ENCODE measurements at regions not wholly inside any gene's neighbourhood (a gene's known extent, or its start where the extent isn't known, plus 50 kb on each side); places are given as distances from the start of the nearest gene placed in this dataset.

DNA sequence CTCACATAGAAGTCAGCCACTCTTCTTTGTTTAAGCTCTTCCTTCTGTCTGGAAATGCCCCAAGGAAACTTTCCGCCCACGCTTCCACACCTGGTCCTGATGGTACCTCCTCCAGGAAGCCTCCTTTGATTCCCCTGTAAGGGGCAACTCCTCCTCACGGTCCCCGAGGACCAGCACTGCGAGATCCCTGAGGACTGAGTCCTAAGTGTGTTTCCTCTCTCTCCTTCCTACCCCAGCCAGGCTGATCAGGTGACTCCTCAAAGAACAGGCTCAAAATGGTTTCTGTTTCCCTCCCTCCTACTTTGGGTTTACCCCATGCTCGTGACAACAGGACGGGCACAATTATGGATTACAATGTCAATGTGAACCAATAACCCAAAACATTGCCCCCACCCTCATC, 63.0 kb upstream of the MED9 start:
- TF ChIP-seq, protein P1, sequence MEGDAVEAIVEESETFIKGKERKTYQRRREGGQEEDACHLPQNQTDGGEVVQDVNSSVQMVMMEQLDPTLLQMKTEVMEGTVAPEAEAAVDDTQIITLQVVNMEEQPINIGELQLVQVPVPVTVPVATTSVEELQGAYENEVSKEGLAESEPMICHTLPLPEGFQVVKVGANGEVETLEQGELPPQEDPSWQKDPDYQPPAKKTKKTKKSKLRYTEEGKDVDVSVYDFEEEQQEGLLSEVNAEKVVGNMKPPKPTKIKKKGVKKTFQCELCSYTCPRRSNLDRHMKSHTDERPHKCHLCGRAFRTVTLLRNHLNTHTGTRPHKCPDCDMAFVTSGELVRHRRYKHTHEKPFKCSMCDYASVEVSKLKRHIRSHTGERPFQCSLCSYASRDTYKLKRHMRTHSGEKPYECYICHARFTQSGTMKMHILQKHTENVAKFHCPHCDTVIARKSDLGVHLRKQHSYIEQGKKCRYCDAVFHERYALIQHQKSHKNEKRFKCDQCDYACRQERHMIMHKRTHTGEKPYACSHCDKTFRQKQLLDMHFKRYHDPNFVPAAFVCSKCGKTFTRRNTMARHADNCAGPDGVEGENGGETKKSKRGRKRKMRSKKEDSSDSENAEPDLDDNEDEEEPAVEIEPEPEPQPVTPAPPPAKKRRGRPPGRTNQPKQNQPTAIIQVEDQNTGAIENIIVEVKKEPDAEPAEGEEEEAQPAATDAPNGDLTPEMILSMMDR (conservative IDR thresholded peaks at IDR 0.05 in 1 of 2, IDR thresholded peaks at IDR 0.05 in 1 of 2; ENCODE audit: low read depth in 1 of 2, low read length in 2 of 2): no peak
- no peak for TF ChIP-seq EZH2 (IDR thresholded peaks at IDR 0.05; ENCODE audit: low read length, missing control alignments)

All from fibroblast of lung (primary cell).